22Rv1 (cell line): ENCODE measurements at regions not wholly inside any gene's neighbourhood (a gene's known extent, or its start where the extent isn't known, plus 50 kb on each side); places are given as distances from the start of the nearest gene placed in this dataset.
A peak's percentile ranks its signal among the peaks of the same experiment; 100 is the strongest.

Experiments used
- H3K27ac ChIP-seq: fragments of 450-650 bp; 2 replicates; pipeline ENCODE4 v1.5.1; 2017
- ZFX ChIP-seq: fragments of 450-650 bp; IDR thresholded peaks from 2 replicates; pipeline ENCODE4 v1.6.1; 2017; ENCODE audit warnings: antibody characterized with exemption, borderline replicate concordance
- TF ChIP-seq, protein P1 (sequence below): fragments of 450-650 bp; IDR thresholded peaks from 2 replicates; pipeline ENCODE4 v1.5.1; 2017; ENCODE audit warnings: mild to moderate bottlenecking

DNA sequence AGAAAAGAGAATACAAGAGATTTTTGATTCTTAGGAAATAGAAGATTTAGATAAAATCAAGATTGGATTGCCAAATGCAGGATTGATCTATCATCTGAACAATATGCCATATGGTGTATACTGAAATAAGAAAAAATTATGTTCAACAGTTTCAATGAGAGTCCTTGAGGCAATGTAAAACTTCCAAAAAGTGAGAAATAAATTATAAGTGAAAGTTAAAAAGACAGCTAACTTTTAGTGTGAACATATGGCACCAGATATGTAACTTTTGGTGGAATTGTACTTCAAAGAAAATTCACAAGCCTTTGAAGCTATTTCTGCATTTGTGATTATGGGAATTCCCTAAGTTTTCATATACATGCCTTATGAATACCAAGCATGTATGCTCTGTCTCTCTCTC is 200.5 kb upstream of the ANO3 start:
- no peak overlapping the region for H3K27ac ChIP-seq
- TF ChIP-seq ZFX, result no peak
- TF ChIP-seq, protein P1, sequence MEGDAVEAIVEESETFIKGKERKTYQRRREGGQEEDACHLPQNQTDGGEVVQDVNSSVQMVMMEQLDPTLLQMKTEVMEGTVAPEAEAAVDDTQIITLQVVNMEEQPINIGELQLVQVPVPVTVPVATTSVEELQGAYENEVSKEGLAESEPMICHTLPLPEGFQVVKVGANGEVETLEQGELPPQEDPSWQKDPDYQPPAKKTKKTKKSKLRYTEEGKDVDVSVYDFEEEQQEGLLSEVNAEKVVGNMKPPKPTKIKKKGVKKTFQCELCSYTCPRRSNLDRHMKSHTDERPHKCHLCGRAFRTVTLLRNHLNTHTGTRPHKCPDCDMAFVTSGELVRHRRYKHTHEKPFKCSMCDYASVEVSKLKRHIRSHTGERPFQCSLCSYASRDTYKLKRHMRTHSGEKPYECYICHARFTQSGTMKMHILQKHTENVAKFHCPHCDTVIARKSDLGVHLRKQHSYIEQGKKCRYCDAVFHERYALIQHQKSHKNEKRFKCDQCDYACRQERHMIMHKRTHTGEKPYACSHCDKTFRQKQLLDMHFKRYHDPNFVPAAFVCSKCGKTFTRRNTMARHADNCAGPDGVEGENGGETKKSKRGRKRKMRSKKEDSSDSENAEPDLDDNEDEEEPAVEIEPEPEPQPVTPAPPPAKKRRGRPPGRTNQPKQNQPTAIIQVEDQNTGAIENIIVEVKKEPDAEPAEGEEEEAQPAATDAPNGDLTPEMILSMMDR, result no peak

DNA sequence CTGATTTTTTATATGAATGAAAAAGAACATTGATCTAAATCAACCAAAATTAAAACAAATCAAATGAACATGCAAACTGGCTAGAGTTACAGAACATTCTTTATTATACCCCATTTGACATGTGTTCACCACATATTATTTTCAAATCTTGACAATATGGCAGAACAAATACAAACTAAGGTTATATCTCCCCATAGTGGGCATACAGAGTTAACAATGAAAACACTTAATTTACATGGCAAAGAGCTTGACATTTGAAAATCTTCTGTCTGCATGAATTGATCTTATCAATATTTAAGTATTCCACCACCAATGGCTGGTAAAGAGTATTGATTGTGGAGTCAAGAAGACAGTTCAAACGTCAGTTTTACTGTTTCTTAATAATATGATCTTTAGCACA is 197.9 kb upstream of the ANO3 start:
- no peak overlapping the region for H3K27ac ChIP-seq

GRCh38 chr11:26134481-26135355 is 197.2 kb upstream of the ANO3 start:
- no peak overlapping the region for H3K27ac ChIP-seq
- TF ChIP-seq, protein P1, result peak; percentile 75
- no peak for TF ChIP-seq ZFX

More for the DNA sequence above, 197.9 kb upstream of the ANO3 start:
- TF ChIP-seq ZFX, result no peak
- TF ChIP-seq, protein P1, result no peak

GRCh38 chr11:26137651-26138050 is 194.3 kb upstream of the ANO3 start:
- TF ChIP-seq, protein P1, result no peak
- no peak for TF ChIP-seq ZFX
- no peak overlapping the region for H3K27ac ChIP-seq

DNA sequence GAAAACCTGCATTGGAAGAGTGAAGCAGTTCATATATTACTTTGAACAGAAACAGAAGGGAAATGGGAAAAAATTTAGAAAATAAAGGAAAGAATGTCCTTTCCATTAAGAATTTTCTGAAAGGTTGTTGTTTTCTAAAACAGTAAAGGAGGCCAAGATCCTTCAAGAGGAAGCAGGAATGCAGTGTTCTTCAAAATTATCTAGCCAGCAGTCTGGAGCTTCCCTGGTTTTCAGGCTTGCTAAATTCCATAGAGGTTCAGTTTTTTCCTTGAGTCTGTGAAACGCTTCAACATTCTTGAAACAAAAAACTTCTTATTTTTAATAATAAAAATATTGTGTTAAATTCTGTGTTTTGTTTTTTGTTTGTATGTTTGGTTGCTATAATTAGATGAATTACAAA is 189.0 kb upstream of the ANO3 start:
- no peak overlapping the region for H3K27ac ChIP-seq
- TF ChIP-seq, protein P1, result no peak
- no peak for TF ChIP-seq ZFX

GRCh38 chr11:26143566-26144290 is 188.2 kb upstream of the ANO3 start:
- H3K27ac ChIP-seq, result no peak overlapping the region
- TF ChIP-seq, protein P1, result no peak
- TF ChIP-seq ZFX, result no peak

DNA sequence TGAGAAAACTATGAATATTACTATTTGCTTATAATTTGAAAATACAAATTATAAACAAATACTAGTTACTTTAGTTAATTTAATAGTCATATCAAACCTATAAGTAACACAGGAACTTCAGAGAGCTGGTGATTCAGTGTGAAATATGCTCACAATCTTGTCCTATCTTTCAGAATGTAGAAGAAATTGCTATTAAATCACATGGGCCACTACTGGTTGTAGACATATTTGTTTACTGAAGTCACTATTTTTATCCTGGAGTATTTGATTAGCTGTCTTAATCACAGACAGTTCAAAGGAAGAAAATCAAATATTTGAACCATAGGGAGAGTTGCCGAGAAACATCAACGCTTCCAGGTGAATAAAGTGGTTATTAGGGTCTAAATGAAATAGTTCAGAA is 187.6 kb upstream of the ANO3 start:
- TF ChIP-seq, protein P1, result no peak
- no peak for TF ChIP-seq ZFX

More for the DNA sequence above, 187.6 kb upstream of the ANO3 start:
- no peak overlapping the region for H3K27ac ChIP-seq
